DMS 273 (cell line): ENCODE measurements at regions not wholly inside any gene's neighbourhood (a gene's known extent, or its start where the extent isn't known, plus 50 kb on each side); places are given as distances from the start of the nearest gene placed in this dataset.
"Not testable (repeated sequence)": the region's sequence is repeated elsewhere in the genome, so short reads cannot be mapped to it uniquely, and the experiment has no call there.

Experiments used
- DNase-seq: peaks from one replicate; lab custom pipeline; 2025; ENCODE audit not compliant: unreplicated experiment; lab: John Stamatoyannopoulos, UW

DNA sequence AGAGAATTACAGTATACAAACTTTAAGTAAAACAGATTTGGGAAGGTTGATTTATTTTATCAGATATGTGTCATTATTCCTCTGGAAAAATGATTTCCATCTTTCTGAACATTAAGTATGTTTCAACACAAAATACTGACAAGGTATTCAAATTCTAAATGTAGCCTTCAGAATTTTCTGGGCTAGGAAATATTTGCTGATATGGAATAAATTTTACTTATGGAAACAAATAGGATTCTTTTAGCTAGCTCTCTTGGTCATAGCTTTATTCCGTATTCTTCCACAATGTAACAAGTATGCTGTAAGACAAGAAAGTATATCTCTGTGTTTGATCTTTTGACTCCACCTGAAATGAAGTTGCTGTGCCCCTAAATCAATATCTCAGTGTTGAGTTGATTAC is 1125.2 kb upstream of the CITED2 start:
- DNase-seq: no peak

DNA sequence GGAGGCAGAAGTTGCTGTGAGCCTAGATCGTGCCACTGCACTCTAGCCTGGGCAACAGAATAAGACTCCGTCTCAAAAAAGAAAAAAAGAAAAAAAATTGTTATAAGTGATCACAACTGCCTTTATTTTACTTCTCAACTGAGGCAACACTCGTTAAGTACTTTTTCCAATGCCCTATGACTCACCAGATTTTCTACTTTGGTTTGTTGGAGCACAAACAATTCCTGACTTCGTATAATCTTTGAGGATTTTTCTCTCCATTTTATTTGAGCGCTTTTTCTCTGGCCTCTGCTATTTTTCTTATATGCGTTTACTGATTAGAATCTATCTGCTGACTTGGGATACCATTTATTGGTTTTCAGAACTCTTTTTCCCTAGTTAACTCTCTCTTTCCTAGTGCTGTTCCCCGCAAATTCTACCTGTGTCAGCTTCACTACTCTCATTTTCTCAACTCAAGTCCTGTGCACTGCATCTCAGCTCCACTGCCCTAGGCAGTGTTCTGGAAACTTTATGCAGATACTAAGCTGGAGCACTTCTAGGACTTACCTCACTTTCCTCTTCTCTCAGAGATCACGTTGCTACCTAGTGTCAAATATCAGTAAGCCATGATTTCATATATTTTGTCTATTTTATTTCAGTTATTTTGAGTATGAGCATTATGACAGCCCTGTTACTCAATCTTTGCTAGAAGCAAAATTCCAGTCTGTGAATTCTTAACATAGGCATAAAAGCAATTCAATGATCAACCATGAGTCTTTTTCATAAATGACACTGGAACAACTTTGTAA is 1120.1 kb upstream of the CITED2 start:
- DNase-seq: no peak

DNA sequence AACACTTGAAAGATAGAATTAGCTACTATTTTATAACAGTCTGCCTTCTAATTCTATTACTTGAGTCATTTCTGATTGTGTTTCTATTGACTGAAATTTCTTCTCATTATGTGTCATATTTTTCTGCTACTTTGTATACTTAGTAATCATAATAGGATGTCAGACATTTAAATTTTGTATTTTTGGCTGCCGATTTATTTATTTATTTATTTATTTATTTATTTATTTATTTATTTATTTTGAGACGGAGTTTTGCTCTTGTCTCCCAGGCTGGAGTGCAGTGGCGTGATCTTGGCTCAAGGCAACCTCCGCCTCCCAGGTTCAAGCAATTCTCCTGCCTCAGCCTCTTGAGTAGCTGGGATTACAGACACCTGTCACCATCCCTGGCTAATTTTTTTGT is 1119.0 kb upstream of the CITED2 start:
- not testable (repeated sequence) for DNase-seq

DNA sequence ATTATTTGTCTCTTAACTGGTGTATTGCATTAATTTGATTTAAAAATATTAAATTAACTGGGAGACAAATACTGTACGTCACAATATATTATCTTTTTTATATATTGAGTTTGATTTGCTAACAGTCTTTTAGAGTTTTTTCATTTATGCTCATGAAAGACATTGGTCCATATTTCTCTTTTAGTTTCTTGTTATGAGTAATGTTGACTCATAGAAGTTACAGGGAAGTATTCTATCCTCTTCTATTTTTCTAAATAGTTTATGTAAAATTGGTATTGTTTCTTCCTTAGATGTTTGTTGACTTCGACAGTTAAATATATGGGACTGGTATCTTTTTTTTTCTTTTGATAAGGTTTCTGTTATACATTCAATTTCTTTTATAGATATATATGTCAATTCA is 1115.6 kb upstream of the CITED2 start:
- no peak for DNase-seq

DNA sequence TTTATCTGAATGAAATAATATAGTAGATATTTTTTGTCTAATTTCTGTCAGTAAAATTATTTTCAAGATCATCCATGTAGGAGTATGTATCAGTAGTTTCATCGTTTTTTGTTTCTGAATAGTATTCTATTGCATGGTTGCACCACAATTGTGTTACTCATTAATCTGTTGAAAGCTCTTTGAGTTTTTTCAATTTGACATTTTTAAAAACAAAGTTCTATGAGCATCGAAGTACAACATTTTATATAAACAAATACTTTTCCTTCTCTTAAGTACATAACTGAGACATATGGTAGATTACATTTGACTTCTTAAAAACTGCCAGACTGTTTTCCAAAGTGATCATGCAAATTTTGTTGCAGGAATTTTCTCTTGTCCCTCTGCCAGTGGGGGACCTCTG is 1113.1 kb upstream of the CITED2 start:
- DNase-seq: no peak

DNA sequence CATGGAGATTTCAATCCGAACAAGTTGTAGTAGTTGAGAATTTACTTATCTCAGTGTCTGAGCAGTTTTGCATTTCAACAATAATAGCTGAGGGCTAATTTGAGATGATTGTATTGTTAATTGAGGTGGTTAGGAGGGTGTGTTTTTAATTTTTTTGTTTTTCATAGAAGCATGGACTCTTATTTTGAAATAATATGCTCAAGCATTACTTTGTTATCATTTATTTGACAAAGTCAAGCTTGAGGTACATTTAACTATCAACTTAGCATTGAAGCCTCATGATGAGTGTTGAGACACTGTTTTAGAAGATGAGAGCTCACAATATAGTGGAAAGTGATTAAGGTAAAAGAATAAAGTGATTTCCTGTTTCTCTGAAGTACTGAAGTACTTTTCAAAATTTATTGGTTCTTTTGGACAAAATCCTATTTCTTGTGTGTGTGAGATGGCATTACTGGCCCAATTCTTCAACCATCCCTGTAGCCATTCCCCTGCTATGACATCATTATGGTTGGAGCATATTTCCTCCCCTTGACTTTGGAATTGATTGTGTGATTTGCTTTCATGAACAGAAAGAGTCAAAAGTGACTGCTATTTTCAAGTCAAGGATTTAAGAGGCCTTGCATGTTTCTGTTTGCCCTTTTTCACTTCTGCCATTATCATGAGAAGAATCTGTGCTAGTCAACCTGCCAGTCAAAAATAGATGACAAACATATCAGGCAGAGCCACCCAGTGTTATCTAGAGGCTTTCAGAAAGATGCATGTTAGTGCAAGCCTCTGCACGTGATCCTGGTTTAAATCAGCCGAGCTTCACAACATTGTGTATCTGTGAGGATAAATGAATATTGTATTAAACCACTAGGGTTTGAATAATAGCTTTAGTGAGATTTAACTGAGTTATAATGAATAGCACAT is 1112.3 kb upstream of the CITED2 start:
- no peak for DNase-seq

DNA sequence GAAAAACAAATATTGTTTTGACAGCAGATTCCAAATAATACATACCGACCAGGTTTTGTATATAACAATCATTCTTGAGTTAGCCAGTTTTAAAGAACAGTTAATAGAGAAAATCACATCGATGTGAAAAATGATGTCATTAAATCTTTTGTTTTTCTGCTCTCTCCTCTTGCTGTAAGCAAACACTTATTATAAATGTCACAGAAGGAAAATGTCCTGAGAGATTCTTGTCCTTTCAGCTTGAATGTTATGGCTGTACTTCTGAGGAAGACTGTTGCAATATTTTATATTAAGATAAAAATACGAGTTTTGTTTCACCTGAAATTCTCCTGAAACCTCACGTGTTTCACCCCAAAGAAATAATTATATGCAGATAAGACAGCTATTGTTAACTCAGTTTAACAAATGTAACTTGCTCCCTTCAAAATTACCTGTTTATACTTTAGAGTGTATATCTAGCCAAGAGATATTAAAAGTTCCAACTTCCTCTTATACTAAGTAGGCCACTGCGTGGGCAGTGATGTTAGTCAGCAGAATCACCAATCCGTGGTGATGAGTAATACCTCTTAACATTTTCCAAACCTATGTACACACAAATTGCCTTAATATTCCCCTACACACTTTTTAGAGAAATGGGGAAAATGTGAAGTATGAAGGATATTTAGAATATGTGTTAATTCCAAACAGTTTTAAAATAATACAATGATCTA is 1111.4 kb upstream of the CITED2 start:
- no peak for DNase-seq

DNA sequence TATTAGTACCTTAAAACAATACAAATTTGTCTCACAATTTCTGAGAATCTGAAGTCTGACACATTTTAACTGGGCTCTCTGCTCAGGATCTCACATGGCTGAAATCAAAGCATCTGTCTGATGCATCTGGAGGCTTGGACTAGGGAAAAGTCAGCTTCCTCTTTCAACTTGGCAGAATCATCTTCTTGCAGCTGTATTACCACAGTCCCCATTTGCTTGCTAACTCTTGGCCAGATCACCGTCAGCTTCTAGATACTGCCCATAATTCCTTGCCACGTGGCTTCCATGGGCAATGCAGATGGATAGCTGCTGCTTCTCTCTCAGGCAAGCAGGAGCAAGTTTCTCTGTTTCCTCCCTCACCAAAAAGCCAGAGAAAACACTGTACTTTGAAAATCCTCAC is 1106.4 kb upstream of the CITED2 start:
- DNase-seq: peak; percentile 9

DNA sequence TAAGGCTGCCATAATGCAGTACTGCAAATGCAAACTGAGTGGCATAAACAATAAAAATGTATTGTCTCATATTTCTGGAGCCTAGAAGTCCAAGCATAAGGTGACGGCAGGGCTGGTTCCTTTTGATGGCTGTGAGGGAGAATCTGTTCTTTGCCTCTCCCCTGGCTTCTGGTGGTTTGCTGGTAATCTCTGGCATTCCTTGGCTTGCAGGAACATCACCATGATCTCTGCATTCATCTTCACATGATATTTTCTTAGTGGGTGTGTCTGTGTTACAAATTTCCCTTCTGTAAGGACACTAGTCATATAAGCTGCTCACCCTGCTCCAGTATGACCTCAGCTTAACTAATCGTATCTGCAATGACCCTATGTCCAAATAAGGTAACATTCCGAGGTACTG is 1104.2 kb upstream of the CITED2 start:
- no peak for DNase-seq

DNA sequence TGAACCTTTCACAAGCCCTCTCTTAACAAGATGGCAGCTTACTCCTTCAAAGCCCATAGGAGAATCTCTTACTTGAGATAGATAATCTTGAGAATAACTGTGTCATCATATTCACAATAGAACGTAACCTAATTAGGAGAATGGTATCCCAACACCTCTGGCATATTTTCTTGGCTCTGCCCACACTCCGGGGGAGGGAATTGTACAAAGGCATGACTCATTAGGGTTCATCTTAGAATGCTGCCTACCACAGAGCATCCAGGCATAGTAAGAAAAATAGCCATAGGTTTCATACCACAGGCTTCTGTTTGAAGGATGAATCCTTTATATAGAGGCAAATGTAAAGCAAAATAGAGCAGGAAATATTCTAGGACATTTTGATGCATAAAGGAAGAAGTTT is 1100.6 kb upstream of the CITED2 start:
- DNase-seq: no peak

DNA sequence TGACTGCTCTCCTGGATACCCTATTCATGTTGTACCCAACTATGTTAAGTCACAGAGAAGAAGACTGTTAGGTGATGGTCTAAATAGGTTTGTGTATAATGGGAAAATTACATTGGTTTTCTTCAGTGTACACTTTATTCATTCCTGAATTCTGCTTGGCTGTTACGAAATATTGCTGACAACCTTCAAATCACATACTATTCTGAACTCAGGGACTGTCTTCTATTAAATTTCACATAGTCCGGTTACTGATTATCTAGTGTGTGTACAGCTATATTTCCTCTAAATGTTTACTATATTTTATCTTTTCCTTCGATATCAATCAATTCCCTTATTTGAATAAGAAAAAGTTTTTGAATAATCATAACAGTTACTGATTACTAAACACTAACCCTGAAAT is 1090.3 kb upstream of the CITED2 start:
- no peak for DNase-seq

DNA sequence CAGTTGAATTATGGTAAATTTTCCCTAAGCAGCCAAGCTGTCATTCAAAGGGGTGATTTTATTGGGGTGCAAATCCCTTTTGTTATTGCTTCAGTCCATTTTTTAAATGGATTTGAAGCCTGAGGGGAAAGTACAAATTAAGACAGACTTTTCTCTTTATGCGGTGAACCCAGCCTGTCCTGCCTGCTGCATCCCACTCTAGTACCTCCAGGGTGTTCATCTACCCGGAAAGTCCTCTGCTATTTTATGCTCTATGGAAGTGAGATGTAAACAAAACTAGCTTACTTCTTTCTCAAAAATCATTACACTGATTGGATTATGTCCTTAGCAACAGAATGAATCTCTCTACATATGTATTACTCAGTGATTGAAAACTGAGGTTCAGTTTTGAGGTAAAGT is 1088.9 kb upstream of the CITED2 start:
- no peak for DNase-seq

DNA sequence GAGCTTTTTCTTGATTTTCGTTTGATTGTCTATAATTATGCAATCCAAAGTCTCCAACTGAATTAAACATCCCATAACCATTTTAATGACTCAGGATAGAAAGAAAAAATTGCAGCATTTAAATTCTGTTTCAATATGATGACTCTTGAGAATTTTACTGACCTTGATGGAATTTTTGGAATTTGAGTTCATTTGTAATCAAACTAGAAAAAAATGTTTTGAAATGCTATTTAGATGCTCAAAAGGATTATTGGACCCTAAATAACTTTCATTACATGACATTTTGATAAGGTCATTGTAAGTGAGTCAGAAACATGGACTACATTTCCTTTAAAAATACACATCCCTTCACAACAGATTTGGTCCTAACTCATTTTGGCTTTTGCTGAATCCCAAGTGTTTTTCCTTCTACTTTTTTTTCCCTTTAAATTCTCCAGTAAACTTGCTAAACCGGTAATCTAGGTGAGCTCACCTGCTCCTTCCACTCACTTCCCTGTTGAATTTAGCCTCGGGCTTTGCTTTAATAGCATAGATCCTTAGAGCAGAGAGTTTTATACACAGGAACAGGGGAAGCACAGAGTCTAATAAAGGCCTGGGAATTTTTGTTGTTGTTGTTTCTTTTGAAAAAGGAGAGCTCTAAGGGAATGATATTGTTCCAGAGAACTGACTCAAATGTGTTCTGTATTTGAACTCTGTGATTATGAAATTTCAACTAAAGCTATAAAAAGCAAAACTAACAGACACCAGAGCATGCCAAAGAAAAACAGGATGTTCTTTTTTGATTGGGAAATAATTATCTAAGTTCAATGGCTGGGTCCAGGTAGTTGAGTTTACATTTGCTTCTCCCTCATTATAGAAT is 1088.2 kb upstream of the CITED2 start:
- no peak for DNase-seq

DNA sequence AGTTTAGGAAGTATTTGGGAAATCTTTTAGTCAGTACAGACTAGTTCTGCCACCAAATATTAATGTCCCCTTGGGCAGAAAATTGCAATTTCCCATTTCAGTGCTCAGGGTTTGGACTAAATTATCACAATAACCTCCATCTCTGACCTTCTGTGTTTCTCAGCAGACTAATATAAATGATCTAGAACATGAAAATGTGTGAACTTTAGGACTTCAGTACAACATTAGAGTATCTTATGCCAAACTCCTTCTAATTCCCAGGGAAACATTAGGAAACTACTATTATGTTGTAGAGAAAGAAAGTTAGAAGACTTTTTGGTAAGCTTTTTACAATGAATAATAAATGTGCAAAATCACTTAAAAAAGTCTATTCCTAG is 1087.6 kb upstream of the CITED2 start:
- no peak for DNase-seq

DNA sequence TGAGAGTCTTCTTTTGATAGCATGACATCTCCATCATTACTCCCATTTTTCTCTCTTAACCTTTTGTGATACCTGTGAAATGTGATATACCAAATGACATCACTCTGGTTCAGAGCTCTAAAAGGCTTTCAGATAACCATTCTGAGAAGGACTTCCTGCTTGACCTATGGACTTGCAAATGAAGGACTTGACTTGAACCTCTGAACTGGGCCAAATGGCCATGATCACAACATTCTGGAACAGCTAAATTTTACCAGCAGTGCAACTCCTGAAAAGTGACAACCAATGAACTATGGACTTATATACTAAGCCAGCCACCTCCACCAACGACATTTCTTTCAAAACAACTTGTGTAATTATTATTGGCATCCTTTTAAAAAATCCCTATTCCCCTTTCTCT is 1085.8 kb upstream of the CITED2 start:
- no peak for DNase-seq

DNA sequence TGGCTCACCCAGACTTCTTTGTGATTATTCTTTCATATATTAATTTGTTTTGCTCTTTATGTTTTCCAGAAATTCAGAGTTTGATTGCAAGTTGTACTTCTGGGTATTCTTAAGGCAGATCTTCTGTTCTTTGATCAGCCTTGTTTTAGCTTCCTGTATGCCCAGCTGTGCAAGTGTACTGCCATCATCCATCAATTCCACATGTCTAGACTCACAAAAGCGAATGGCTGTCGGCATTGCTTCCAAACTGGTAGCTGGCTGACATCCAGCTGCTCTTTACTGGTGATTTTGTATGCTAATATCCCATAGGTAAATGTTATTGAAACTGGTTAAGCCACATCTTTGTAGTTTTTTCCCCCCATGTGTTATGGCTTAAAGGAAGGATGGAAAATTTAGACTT is 1084.8 kb upstream of the CITED2 start:
- no peak for DNase-seq

DNA sequence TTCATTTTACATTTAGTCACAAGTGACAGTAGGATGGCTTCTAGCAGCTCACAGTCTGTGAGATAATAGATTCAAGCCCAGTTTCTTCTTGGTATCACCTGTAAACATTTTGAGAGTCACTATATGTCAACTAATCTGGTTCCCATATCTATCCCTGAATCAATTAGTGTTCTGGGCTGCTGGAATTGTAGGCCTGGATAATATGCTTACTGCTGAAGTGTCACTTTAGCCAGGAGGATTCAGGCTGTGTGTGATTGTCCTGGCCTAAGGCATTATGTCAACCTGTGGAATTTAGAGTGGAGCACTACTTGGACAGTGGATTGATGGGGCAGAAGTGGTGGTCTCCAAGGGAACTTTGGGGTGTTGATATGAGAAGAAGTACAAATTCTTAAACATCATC is 1071.8 kb upstream of the CITED2 start:
- DNase-seq: no peak

DNA sequence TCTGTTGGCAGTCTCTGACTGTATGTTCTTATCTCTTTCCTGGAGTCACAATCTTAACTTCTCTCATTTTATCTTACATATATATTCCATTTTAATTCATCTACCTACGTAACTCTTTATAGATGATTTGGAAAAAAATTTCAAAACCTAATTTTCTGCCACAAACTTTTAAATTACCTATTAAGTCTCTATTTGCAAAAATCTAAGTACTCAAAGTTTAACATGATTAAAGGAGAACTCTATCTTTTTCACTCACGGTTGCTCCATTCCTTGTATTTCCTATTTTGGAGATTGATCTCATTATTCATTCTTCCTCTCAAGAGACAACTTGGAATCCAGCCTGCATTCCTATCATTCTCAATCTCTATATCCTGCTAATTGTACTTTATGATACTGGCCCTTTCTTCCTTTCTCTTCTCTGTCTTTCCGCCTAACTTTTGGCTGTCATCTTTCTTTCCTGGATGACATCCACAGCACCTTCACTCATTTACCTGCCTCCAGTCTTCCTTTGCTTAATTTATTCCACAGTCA is 1071.1 kb upstream of the CITED2 start:
- DNase-seq: no peak

DNA sequence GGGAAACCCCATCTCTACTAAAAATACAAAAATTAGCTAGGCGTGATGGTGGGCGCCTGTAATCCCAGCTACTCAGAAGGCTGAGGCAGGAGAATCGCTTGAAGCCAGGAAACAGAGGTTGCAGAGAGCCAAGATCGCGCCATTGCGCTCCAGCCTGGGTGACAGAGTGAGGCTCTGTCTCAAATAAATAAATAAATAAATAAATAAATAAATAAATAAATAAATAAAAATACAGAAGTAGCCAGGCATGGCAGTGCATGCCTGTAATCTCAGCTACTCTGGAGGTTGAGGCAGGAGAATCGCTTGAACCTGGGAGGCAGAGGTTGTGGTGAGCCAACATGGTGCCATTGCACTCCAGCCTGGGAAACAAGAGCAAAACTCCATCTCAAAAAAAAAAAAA is 1068.7 kb upstream of the CITED2 start:
- DNase-seq: not testable (repeated sequence)

DNA sequence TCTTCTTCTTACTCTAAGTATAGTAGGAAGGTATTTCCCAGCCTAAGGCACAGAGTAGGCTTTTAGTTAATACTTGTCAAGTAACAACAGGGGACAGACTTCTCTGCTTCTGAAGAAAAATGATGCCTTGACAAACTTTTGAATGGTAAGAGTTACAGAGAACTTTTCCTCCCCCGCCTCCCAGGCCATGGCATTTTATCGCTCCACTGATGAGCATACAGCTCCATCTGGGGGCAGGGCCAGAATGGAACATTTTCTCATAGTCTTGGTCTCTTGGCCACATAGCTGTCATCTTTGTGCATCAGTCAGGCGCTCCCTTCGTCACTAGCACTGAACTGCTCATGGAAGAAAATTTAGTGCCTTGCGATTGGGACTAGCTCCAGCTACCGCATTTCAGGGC is 1066.8 kb upstream of the CITED2 start:
- DNase-seq: peak; percentile 87
